ENCODE measurements at regions not wholly inside any gene's neighbourhood (a gene's known extent, or its start where the extent isn't known, plus 50 kb on each side); places are given as distances from the start of the nearest gene placed in this dataset.
A peak's percentile ranks its signal among the peaks of the same experiment; 100 is the strongest.

GRCh38 chr17:69908626-69909368, 166.2 kb upstream of the KCNJ16 start:
- no peak for DNase-seq

DNA sequence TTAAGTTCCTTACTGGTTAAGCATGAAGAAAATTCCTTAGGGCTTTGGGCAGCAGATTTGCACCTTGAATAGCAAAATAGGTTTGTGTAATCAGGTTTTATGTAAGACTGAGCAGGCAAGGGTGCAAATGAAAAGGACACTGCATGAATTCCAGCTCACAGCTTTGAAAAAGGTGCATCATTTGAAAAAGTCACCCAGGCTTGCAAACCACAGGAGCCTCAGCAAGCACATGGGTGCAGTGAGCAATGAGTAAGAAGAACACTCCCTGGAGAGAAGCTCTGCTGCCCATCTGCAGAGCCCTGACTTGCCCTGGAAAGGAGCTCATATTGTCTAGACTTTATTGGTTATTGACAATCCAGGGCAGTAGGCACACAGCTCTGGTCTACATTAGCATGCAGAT, 165.6 kb upstream of the KCNJ16 start:
- no peak for DNase-seq

- DNase-seq, result no peak
Measured at GRCh38 chr17:69912805-69913204, 162.2 kb upstream of the KCNJ16 start.

- no peak for DNase-seq
Measured at GRCh38 chr17:69913216-69913615, 161.8 kb upstream of the KCNJ16 start.

DNA sequence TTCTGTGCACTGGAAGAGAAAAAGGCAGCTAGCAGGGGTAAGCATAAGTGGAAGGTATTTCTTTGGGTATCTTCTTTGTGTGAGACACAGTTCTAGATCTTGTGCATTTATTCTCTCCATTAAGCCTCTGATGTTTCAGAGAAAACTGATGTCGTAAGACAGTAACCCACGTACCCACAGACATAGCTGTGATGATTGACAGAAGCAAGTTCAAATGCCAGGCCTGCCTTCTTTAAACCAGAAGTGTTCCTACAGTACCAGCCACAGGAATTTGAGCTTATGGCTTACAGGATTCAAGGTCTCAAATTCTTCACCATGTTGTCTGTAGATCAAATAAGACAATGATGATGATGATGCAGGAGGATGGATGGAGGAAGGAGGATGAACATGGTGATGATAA, 161.4 kb upstream of the KCNJ16 start:
- DNase-seq, result no peak

DNA sequence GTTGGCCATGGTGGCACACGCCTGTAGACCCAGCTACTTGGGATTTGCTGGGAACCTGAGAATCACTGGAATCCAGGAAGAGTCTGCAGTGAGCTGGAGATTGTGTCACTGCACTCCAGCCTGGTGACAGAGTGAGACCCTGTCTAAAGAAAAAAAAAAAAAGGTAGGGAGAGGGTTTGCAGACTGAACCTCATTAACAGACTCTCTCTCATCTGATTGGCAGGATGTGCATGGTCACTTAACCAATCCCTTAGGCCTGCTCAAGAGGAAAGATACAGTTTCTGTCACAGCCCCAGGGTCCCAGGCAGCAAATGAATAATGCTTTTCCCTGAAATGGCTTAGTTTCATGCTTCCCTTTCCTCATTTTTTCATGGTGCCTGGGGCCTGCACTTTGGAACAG, 160.5 kb upstream of the KCNJ16 start:
- no peak for DNase-seq

DNA sequence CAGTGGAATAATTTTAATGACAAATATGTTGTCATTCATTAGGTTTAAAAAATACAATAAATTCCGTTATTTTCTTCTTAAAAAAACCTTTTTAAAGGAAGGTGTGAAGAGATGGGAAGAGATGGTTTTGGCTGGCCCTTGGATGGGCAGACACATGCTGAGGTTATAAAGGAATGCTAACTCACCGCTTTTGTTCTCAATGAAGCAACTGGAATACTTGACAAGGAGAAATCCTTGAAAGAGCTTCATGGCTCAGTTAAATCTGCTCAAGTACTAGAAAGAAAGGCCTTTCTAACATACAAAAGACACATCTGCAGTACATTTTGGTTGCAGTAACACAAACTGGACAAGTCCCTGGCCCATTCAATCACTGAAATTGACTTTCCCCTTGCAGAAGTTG, 158.3 kb upstream of the KCNJ16 start:
- DNase-seq, result no peak

GRCh38 chr17:69918164-69918563, 156.9 kb upstream of the KCNJ16 start:
- DNase-seq, result no peak

DNA sequence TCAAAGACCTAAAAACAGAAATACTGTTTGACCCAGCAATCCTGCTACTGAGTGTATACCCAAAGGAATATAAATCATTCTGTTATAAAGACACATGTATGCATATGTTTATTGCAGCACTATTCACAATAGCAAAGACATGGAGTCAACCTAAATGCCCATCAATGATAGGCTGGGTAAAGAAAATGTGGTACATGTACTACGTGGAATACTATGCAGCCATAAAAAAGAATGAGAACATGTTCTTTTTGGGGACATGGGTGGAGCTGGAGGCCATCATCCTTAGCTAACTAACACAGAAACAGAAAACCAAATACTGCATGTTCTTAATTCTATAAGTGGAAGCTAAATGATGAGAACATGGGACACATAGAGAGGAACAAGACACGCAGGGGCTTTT, 155.2 kb upstream of the KCNJ16 start:
- no peak for DNase-seq

- no peak for DNase-seq
Measured at GRCh38 chr17:69921046-69921445, 154.0 kb upstream of the KCNJ16 start.

DNA sequence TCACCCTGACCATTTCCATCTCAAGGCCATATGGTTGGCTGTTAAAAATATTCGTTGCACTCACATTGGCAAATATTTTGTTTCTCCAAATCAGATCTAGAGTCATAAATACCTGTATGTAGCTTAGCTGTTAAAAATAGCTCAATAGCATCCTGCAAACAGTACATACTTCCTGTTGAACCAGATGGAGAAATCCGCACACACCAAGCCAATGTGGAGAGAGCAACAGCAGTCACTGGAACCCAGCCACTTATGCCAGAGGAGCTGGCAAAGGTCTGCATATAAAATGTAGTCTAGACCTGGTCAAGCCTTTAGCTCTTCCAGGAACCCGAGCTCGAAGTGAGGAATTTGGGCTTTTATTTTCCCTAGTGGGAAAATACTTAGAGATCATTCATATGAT, 146.4 kb upstream of the KCNJ16 start:
- no peak for DNase-seq

- no peak for DNase-seq
Measured at GRCh38 chr17:69936996-69937395, 138.0 kb upstream of the KCNJ16 start.

DNA sequence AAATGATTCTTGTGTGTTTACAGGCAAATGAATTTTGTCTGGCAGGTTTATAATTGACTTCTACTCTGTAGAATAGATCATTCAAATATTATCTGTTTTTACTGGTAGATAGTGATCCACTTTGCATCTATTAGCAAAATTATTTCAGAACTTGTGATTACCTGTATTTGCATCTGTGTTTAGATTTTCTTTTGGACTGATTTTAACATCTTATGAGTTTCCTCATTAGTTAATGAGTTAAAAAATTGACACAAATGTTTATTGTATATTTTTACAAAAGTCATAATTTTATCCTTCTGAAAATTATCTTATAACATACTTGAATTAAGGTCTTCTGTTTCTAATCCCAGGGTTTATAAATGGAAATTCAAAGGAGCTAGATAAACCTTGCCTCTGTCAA, 132.0 kb upstream of the KCNJ16 start:
- no peak for DNase-seq

DNA sequence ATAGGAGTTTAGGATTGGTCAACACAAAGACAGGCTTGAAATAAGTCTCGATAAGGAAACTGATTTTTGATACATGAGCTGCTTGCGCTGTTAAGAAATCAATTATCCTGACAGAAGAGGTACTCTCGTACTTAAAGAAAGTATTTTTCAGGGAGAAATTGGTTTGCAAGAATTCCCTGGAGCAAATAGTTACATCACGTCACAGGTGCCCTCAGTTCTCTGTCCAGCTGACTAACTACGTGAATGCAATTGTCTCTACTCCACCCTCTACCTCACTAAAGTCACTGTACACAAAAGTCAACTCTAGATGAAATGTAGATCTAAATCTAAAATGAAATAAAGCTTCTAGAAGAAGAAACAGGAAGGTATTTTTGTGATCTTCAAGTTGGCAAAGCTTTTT, 130.6 kb upstream of the KCNJ16 start:
- no peak for DNase-seq

GRCh38 chr17:69945698-69946185, 129.3 kb upstream of the KCNJ16 start:
- DNase-seq, result peak; percentile 14

DNA sequence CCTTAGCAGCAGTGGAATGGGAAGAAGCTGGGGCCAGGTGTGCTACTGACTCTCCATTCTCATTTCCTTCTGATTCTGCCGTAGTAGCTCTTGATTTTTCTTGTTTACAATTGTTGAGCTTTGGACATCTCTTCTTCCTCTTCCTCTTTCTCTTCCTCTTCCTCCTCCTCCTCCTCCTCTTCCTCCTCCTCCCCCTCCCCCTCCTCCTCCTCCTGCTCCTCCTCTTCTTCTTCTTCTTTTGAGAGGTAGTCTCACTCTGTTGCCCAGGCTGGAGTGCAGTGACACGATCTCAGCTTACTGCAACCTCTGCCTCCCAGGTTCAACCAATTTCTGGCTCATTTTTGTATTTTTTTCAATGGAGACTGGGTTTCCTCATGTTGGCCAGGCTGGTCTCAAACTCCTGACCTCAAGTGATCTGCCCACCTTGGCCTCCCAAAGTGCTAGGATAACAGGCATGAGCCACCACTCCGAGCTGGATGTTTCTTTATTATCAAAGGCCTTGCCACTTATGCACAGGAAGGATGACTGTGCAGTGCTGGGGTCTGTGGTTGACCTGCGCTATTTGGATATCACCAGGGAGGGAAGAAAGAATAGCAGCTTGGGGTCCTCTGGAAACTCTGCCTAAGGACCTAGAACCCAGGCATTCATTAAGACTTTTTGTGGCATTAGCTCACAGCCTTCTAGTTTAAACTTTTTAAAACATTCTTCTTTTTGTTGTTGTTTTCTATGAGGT, 127.8 kb upstream of the KCNJ16 start:
- DNase-seq, result no peak

- no peak for DNase-seq
Measured at GRCh38 chr17:69948406-69948805, 126.6 kb upstream of the KCNJ16 start.

DNA sequence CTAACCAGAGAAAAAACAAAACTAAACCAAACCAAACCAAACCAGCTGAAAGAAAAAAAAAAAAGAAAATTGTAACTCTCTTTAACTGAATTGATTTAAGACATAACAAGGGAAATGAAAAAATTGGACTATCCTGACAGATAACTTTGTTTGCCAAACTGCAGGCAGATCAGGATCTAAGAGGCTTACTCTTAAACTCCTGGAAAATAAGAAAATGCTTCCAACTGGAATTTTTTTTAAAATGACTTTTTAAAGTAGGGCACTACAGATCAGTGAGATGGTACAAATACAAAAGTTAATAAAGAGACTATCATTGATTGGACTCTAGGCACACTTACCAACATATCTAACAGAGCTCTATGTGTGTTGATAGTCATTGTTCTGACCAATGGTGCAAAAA, 125.5 kb upstream of the KCNJ16 start:
- no peak for DNase-seq

DNA sequence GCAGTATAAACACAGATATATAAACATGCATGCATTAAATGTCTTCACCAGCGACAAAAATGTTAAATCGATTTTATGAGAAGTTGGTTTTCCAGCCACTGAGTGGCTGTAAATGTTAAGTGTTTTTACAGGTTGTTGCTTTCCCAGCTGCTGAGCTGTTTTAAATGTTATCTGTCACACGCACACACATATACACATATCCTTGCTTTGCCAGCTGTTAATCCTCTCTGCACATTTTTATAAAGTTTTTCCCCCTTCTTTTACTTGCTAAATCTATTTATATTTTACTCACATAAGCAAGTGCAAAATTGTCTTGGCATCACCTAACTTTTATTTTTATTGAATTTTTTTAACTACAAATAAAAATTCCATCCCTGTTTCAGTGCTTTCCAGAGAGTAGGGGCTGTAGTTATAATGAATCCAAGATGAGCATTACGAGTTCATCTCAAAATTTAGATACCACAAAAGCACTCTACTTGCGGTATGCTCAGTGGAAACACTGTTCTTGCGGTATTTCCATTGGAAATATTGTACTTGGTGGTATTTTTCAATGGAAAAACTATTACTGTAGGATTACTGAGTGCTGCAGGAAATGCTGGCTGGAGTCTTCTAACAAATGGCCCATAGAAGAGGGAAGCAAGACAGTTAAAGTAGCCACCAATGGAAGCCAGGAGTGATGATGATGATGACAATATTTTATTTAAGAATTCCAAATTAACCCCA, 124.9 kb upstream of the KCNJ16 start:
- DNase-seq, result no peak

- no peak for DNase-seq
Measured at GRCh38 chr17:69950701-69951418, 124.2 kb upstream of the KCNJ16 start.

GRCh38 chr17:69954241-69954925, 120.6 kb upstream of the KCNJ16 start:
- DNase-seq, result no peak

DNA sequence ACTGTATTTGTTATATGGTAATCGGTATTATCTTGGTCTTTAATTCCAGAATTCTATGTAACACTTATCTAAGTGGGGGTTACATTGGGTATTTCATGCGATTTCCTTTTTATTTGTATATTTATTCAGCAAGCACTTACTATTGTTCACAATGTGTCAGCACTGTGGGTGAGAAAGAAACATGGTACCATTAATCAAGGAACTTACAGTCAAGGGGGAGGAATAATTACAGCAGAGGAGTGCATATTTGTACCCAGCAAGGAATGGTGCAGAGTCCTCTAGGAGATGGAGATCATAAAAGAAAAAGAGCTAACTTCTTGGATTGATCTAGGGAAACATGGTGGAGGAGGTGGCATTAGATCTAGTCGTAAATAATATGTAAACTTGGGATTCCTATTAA, 117.0 kb upstream of the KCNJ16 start:
- DNase-seq, result no peak

- DNase-seq, result no peak
Measured at GRCh38 chr17:69959283-69959682, 115.7 kb upstream of the KCNJ16 start.

All from retina (tissue), 1 donor.